ACC112 (cell line): ENCODE measurements at regions not wholly inside any gene's neighbourhood (a gene's known extent, or its start where the extent isn't known, plus 50 kb on each side); places are given as distances from the start of the nearest gene placed in this dataset.
"Not testable (repeated sequence)": the region's sequence is repeated elsewhere in the genome, so short reads cannot be mapped to it uniquely, and the experiment has no call there.

Experiments used
- H2AFZ ChIP-seq: fragments of 200-600 bp; sonication (generic); one replicate; pipeline ENCODE4 v1.6.0; 2017; ENCODE audit warnings: antibody characterized with exemption, low read length; ENCODE audit not compliant: unreplicated experiment
- H3K27ac ChIP-seq: fragments of 200-600 bp; sonication (generic); 2 replicates; pipeline ENCODE4 v1.5.1; 2014; ENCODE audit warnings: low read depth, mild to moderate bottlenecking, antibody characterized with exemption, low read length, moderate library complexity
- H3K27me3 ChIP-seq: fragments of 200-600 bp; sonication (generic); 2 replicates; pipeline ENCODE4 v1.6.1; 2014; ENCODE audit warnings: mild to moderate bottlenecking, antibody characterized with exemption, low read length, moderate library complexity, mixed read lengths; ENCODE audit not compliant: insufficient read depth
- H3K36me3 ChIP-seq: fragments of 200-600 bp; sonication (generic); 2 replicates; pipeline ENCODE4 v1.6.1; 2016; ENCODE audit warnings: mild to moderate bottlenecking, antibody characterized with exemption, low read length, moderate library complexity, mixed read lengths; ENCODE audit not compliant: insufficient read depth
- H3K4me1 ChIP-seq: fragments of 200-600 bp; sonication (generic); one replicate; pipeline ENCODE4 v1.6.1; 2016; ENCODE audit warnings: low read length, mixed read lengths; ENCODE audit not compliant: insufficient read depth, unreplicated experiment, control insufficient read depth
- H3K4me3 ChIP-seq: fragments of 200-600 bp; sonication (generic); 2 replicates; pipeline ENCODE4 v1.5.1; 2014; ENCODE audit warnings: mild to moderate bottlenecking, low read depth, low read length
- H3K79me2 ChIP-seq: fragments of 200-600 bp; sonication (generic); one replicate; pipeline ENCODE4 v1.6.0; 2016; ENCODE audit warnings: low read length; ENCODE audit not compliant: control insufficient read depth, unreplicated experiment, insufficient read depth

DNA sequence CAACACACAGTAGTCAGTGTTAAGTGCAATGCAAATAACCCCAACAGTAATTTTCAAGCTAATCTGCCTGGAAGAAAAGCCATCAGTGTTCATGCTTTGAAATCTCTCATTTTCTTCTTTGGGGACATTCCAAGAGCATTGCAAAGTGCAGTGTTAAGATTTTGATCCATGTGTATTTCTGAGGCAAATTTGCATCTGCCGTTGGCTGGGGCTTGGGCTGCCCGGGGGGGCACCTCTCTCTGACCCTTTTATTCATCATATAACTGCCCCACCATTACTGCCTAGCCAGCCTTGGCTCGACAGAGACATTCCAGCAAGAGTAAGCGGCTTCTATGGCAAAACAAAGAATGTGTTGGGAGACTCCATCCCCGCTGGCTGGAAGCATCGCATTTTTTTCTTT lies 483.5 kb downstream of the BRD1 start:
- H2AFZ ChIP-seq: no peak overlapping the region
- H3K36me3 ChIP-seq: no peaks in the 10 kb centered on the region
- H3K4me3 ChIP-seq: no peak overlapping the region
- H3K27ac ChIP-seq: no peak overlapping the region
- H3K4me1 ChIP-seq: no peaks in the 10 kb centered on the region
- H3K27me3 ChIP-seq: no peaks in the 10 kb centered on the region
- no peaks in the 10 kb centered on the region for H3K79me2 ChIP-seq

DNA sequence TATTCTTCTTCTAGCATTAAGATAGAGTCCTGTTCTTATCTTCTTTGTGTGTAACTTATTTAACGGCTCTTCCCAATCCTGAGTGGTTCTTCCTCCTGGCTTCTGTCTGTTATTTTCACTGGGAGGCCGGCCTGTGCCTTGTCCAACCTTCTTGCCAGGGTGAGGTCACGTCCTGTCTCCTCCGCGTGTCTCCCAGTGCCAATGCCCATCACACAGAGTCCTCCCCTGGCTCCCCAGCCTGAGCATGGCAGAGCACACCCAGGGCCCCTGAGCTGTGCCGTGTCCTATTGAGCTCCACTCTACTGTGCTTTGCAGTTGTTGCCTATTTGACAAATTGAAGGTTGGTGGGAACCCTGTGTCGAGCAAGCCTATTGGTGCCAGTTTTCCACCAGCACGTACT lies 487.3 kb downstream of the BRD1 start:
- no peak overlapping the region for H3K4me3 ChIP-seq
- H3K27ac ChIP-seq: no peak overlapping the region
- no peaks in the 10 kb centered on the region for H3K79me2 ChIP-seq
- H2AFZ ChIP-seq: no peak overlapping the region
- no peaks in the 10 kb centered on the region for H3K4me1 ChIP-seq
- no peaks in the 10 kb centered on the region for H3K27me3 ChIP-seq
- no peaks in the 10 kb centered on the region for H3K36me3 ChIP-seq

DNA sequence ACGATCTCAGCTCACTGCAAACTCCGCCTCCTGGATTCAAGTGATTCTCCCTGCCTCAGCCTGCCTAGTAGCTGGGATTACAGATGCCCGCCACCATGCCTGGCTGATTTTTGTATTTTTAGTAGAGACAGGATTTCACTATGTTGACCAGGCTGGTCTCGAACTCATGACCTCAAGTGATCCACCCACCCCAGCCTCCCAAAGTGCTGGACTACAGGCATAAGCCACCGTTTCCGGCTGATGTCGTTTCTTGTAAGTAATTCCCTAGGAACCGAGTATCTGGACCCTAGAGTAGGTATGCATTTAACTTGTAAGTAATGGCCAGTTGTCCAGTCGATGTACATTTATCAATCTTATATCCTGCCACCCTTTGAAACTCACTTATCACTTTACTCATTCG lies 491.2 kb downstream of the BRD1 start:
- not testable (repeated sequence) for H3K79me2 ChIP-seq, H3K4me1 ChIP-seq, H3K27me3 ChIP-seq, H3K36me3 ChIP-seq, H3K27ac ChIP-seq, H3K4me3 ChIP-seq, H2AFZ ChIP-seq

DNA sequence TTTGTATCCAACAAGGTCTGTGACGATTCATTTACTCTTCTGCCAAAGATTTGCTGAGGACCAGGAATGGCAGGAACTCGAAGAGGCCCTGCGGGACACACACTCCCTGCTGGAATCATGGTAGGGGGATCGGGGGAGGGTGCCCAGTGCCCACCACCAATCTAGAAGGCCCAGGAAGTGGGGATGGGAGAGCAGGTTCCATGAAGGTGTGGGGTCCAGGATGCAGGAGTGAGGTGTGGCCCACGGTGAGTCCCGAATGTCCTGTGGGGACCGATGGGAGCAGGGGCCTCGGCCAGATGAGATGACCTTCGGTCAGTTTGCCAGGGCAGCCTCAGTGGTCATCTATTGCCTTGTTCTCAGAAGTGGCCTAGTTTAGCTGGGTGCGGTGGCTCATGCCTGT lies 492.7 kb downstream of the BRD1 start:
- Histone ChIP-seq H3K79me2 (no peaks in the 10 kb centered on the region), H3K36me3 (no peaks in the 10 kb centered on the region), H3K4me3 (no peak overlapping the region), H3K4me1 (no peaks in the 10 kb centered on the region), H3K27ac (no peak overlapping the region), H3K27me3 (no peaks in the 10 kb centered on the region), H2AFZ (no peak overlapping the region)

DNA sequence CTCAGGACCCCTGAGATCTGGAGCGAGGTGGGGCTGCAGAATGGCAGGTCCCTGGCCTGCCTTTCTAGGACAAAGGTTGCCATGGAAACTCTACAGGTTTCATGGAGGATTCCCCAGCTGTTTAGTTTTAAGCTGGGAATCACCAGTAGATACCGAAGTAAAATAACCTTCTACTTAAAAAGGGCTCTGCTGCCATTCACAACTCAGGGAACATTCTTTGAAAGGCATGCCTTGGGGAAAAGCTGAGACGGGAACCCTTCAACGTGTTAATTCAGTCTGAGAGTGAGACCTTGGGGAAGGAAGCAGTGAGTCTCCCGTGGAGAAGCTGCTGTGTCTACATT lies 493.3 kb downstream of the BRD1 start:
- Histone ChIP-seq H3K27ac (no peak overlapping the region), H3K79me2 (no peaks in the 10 kb centered on the region), H3K27me3 (no peaks in the 10 kb centered on the region), H3K4me1 (no peaks in the 10 kb centered on the region), H3K36me3 (no peaks in the 10 kb centered on the region), H2AFZ (no peak overlapping the region), H3K4me3 (no peak overlapping the region)

DNA sequence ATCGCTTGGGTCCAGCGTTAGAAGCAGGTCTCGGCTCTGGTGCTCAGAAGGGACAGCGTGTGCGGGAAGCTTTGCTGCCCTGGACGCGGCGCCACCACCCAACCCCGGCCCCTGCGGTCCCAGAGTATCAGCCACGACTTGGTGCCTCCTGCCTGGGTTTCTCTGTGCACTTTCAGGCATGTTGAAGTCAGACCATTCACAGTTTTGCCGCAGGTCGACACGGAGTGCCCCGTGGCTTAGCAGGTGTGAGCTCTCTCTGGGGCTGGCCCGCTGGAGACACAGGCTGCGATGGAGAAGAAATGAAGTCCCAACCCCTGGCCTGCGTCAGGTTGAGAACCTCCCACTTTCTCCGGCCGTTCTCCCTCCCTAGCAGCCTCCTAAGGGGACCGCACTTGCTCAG lies 494.5 kb downstream of the BRD1 start:
- H2AFZ ChIP-seq: no peak overlapping the region
- no peaks in the 10 kb centered on the region for H3K4me1 ChIP-seq
- H3K27ac ChIP-seq: no peak overlapping the region
- H3K79me2 ChIP-seq: no peaks in the 10 kb centered on the region
- H3K27me3 ChIP-seq: no peaks in the 10 kb centered on the region
- no peak overlapping the region for H3K4me3 ChIP-seq
- no peaks in the 10 kb centered on the region for H3K36me3 ChIP-seq

DNA sequence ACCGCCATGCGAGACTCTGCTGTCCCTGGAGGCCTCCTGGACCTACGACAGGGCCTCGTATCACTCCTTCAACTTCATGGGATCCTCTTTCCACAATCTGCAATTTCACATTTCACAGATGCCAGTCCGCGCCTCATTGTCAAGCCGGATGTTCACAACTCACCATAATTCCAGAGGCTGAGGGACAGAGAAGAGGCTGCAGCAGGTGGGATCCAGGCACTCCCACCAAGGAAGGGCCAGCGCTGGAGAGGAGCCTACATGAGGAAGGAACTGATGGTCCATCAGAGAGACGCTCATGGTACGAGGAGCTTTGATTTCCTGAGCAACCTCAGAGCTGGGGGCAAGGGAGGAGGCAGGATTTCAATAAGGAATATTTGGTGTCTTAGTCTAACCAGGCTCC lies 495.0 kb downstream of the BRD1 start:
- Histone ChIP-seq H3K27ac (no peak overlapping the region), H3K27me3 (no peaks in the 10 kb centered on the region), H2AFZ (no peak overlapping the region), H3K4me3 (no peak overlapping the region), H3K36me3 (no peaks in the 10 kb centered on the region), H3K4me1 (no peaks in the 10 kb centered on the region), H3K79me2 (no peaks in the 10 kb centered on the region)

DNA sequence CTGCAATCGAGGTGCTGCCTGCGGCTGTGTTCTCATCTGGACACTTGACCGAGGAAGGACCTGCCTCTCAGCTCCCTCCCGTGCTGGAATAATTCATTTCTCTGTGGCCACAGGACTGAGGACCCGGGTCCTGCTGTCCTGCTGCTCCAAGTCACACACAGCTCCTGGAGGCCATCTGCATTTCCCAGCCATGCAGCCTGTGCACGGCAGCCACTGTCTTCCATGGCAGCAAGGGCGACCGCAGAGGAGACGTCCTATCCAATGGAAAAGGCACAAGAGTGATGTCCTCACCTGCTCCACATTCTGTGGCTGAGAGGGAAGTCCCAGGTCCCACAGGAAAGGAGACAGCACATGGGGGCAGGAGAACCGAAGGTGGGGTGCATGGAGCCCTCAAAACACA lies 495.8 kb downstream of the BRD1 start:
- no peaks in the 10 kb centered on the region for H3K27me3 ChIP-seq
- no peaks in the 10 kb centered on the region for H3K79me2 ChIP-seq
- no peak overlapping the region for H2AFZ ChIP-seq
- no peak overlapping the region for H3K27ac ChIP-seq
- H3K4me1 ChIP-seq: no peaks in the 10 kb centered on the region
- no peaks in the 10 kb centered on the region for H3K36me3 ChIP-seq
- no peak overlapping the region for H3K4me3 ChIP-seq

DNA sequence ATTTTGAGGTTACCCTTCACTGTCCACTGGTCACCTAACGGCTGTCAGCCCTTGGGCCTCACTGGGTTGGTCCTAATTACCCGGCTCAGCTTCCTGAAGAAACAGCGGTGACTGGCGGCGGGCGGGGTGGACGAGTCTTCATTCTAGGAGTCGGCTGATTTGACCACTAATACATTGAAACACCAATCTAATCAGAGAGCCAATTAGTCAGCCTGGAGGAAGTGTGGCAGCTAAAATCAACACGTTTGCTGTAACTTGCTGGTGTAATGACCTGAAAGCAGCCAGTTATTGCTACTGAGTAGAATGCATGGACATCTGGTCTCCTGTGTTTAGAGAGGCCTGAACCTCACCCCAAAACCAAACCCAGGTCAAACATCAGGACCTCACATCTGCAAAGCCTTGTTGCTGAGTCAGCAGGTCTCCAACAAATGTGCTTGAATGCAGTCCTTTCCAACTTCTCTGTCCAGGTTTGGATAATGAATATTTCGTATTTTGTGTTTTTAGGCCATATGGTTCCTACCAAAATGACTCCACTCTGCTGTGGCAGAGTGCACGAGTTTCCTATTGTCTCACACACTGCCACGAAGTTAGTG lies 496.4 kb downstream of the BRD1 start:
- no peaks in the 10 kb centered on the region for H3K36me3 ChIP-seq
- H3K27me3 ChIP-seq: no peaks in the 10 kb centered on the region
- no peaks in the 10 kb centered on the region for H3K4me1 ChIP-seq
- no peaks in the 10 kb centered on the region for H3K79me2 ChIP-seq
- H2AFZ ChIP-seq: no peak overlapping the region
- H3K27ac ChIP-seq: no peak overlapping the region
- no peak overlapping the region for H3K4me3 ChIP-seq

DNA sequence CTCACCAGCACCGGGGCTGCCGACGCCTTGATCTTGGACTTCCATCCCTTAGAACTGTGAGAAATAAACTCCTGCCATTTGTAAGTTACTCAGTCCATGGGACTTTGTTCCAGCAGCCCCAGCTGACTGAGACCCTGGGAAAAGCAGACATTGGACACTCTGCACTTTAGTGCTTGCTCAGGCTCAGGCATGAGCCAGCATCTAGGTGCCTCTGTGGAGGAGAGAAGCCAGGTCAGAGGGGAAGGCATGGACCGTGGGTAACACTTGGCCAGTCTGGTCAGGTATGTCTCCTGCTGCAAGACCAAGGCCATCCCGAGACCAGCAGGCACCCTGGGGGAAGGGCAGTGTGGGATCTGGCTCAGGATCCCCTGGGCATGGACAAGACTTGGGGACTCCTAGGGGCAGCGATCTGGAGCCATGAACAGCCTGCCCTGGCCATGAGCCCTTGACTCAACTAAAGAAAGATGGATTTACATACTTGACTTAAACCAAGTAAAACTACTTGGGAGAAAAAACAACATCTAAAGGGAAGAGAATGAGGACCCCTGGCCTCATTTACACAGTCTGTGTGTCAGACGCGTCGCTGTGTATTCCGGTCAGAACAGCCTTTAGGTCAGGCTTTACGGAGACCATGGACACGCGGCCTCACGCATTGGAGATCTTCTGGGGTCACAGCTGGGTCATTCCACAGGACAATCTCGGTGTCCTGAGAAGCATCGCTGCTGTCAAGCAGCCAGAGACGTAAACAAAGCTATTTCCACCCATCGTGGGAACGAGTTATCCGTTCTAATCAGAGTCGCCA lies 497.1 kb downstream of the BRD1 start:
- H3K79me2 ChIP-seq: no peaks in the 10 kb centered on the region
- no peaks in the 10 kb centered on the region for H3K27me3 ChIP-seq
- H3K36me3 ChIP-seq: no peaks in the 10 kb centered on the region

DNA sequence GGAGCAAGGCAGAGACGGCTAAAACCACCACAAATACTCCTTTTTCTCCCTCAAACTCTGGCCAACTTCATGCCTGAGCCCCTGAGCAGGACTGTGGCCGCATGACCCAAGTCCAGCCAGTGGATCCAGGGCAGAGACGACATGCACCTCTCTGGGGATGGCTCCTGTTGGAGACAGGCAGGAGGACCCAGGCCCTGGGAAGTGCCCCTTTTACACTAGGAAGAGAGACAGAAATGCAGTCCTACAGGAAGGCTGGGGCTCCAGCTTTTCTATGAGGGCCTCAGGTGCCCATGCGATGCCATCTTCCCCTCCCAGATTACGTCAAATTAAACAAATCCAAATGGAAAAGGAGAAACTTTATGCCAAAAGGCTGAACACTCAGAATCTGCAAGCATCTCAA lies 498.0 kb downstream of the BRD1 start:
- no peak overlapping the region for H3K27ac ChIP-seq
- H3K27me3 ChIP-seq: no peaks in the 10 kb centered on the region
- H3K79me2 ChIP-seq: no peaks in the 10 kb centered on the region

More for the DNA sequence above, 497.1 kb downstream of the BRD1 start:
- H2AFZ ChIP-seq: no peak overlapping the region
- no peak overlapping the region for H3K4me3 ChIP-seq
- H3K27ac ChIP-seq: no peak overlapping the region
- no peaks in the 10 kb centered on the region for H3K4me1 ChIP-seq

More for the DNA sequence above, 498.0 kb downstream of the BRD1 start:
- Histone ChIP-seq H3K4me1 (no peaks in the 10 kb centered on the region), H3K4me3 (no peak overlapping the region), H3K36me3 (no peaks in the 10 kb centered on the region), H2AFZ (no peak overlapping the region)
